Prostate gland (tissue), 2 donors: ENCODE measurements at regions not wholly inside any gene's neighbourhood (a gene's known extent, or its start where the extent isn't known, plus 50 kb on each side); places are given as distances from the start of the nearest gene placed in this dataset.

Experiments
- DNase-seq: peaks from one replicate; pipeline ENCODE4 v3.0.0-alpha.2; 2019; ENCODE audit warnings: low spot score
- H3K27ac ChIP-seq, 2 donors: fragments of 200-600 bp; sonication (generic); 2 replicates each; pipeline ENCODE4 v1.5.1; 2017 to 2019
- H3K27me3 ChIP-seq: fragments of 200-600 bp; sonication (generic); replicated peaks from 2 replicates; pipeline ENCODE4 v1.5.1; 2019; ENCODE audit not compliant: insufficient read depth
- H3K36me3 ChIP-seq, 2 donors: fragments of 200-600 bp; sonication (generic); 1 replicate in 1 of 2; 2 replicates in 1 of 2; pipeline versions ENCODE4 v1.5.1 to v1.8.1; 2017 to 2019
- H3K4me1 ChIP-seq: fragments of 200-600 bp; sonication (generic); replicated peaks from 2 replicates; pipeline ENCODE4 v1.5.1; 2019
- H3K4me3 ChIP-seq, 2 donors: fragments of 200-600 bp; sonication (generic); 2 replicates each; pipeline ENCODE4 v1.5.1; 2017 to 2019
- H3K9me3 ChIP-seq: fragments of 200-600 bp; sonication (generic); 2 replicates; pipeline ENCODE4 v1.5.1; 2017
- CTCF ChIP-seq, 4 experiments: fragments of 200-600 bp in 2 of 4; fragments of 450-650 bp in 2 of 4; sonication (generic) in 2 of 4; IDR thresholded peaks; 1 replicate in 3 of 4; 2 replicates in 1 of 4; pipeline ENCODE4 v1.5.1; 2016 to 2019; ENCODE audit warnings: antibody characterized with exemption in 4 of 4, mild to moderate bottlenecking in 2 of 4, moderate library complexity in 2 of 4
- POLR2A ChIP-seq: fragments of 450-650 bp; IDR thresholded peaks from one replicate; pipeline ENCODE4 v1.6.1; 2016; ENCODE audit warnings: antibody characterized with exemption, mild to moderate bottlenecking
- POLR2AphosphoS5 ChIP-seq: sonication (generic); formaldehyde crosslinking; IDR thresholded peaks from one replicate; pipeline ENCODE4 v1.6.1; 2017; ENCODE audit warnings: antibody characterized with exemption
- WGBS: methylation state at CpG from one replicate; pipeline ENCODE4 v1.1.5; 2018; 5-methylcytosine and 5-hydroxymethylcytosine counted together
- intact Hi-C: fragments of 100-400 bp; cut with DNase I; formaldehyde crosslinking; loops from one replicate; pipeline ENCODE4 v1.14.2; 2022

GRCh38 chr4:24380957-24381665, 203.2 kb downstream of the DHX15 start:
- no peaks in the 10 kb centered on the region for H3K4me1 ChIP-seq
- H3K4me3 ChIP-seq, result no peak overlapping the region
- 64% methylated on average over 2 of the region's 2 CpGs for WGBS
- H3K36me3 ChIP-seq, result no peaks in the 10 kb centered on the region
- no peaks in the 10 kb centered on the region for H3K27me3 ChIP-seq
- TF ChIP-seq CTCF (IDR thresholded peaks at IDR 0.05) (no peak), POLR2A (no peak), POLR2AphosphoS5 (no peak)
- no peak overlapping the region for H3K27ac ChIP-seq
- no peak for DNase-seq
- intact Hi-C loops, result no loop called here
- no peaks in the 10 kb centered on the region for H3K9me3 ChIP-seq

GRCh38 chr4:24373704-24374103, 210.7 kb downstream of the DHX15 start:
- no peak for DNase-seq
- Histone ChIP-seq H3K36me3 (no peaks in the 10 kb centered on the region), H3K4me3 (no peak overlapping the region), H3K9me3 (no peaks in the 10 kb centered on the region), H3K27me3 (no peaks in the 10 kb centered on the region), H3K27ac (no peak overlapping the region), H3K4me1 (no peaks in the 10 kb centered on the region)
- intact Hi-C loops, result no loop called here
- WGBS, result 7% methylated on average over 2 of the region's 2 CpGs
- TF ChIP-seq CTCF (IDR thresholded peaks at IDR 0.05) (no peak), POLR2A (no peak), POLR2AphosphoS5 (no peak)

GRCh38 chr4:24372881-24373280, 211.5 kb downstream of the DHX15 start:
- TF ChIP-seq CTCF (IDR thresholded peaks at IDR 0.05) (no peak), POLR2A (no peak), POLR2AphosphoS5 (no peak)
- intact Hi-C loops, result no loop called here
- Histone ChIP-seq H3K27ac (no peak overlapping the region), H3K4me1 (no peaks in the 10 kb centered on the region), H3K27me3 (no peaks in the 10 kb centered on the region), H3K36me3 (no peaks in the 10 kb centered on the region), H3K4me3 (no peak overlapping the region), H3K9me3 (no peaks in the 10 kb centered on the region)
- DNase-seq, result no peak
- WGBS, result 93% methylated on average over 9 of the region's 9 CpGs

- 89% methylated on average over 4 of the region's 4 CpGs for WGBS
- Histone ChIP-seq H3K9me3 (no peaks in the 10 kb centered on the region), H3K4me3 (no peak overlapping the region), H3K36me3 (no peaks in the 10 kb centered on the region), H3K27me3 (no peaks in the 10 kb centered on the region), H3K4me1 (no peaks in the 10 kb centered on the region), H3K27ac (no peak overlapping the region)
- no peak for DNase-seq
- no peak for TF ChIP-seq POLR2AphosphoS5
- no peak for TF ChIP-seq POLR2A
- TF ChIP-seq CTCF (IDR thresholded peaks at IDR 0.05), result no peak
- intact Hi-C loops, result no loop called here
Measured at GRCh38 chr4:24372341-24372740, 212.0 kb downstream of the DHX15 start.

GRCh38 chr4:24370421-24370820, 213.9 kb downstream of the DHX15 start:
- intact Hi-C loops, result no loop called here
- H3K27ac ChIP-seq, result no peak overlapping the region
- no peaks in the 10 kb centered on the region for H3K36me3 ChIP-seq
- no peaks in the 10 kb centered on the region for H3K4me1 ChIP-seq
- TF ChIP-seq POLR2AphosphoS5, result no peak
- TF ChIP-seq POLR2A, result no peak
- no peak for TF ChIP-seq CTCF (IDR thresholded peaks at IDR 0.05)
- H3K4me3 ChIP-seq, result no peak overlapping the region
- H3K9me3 ChIP-seq, result no peaks in the 10 kb centered on the region
- no peaks in the 10 kb centered on the region for H3K27me3 ChIP-seq
- 92% methylated on average over 1 of the region's 1 CpG for WGBS
- DNase-seq, result no peak
